ENCODE measurements at regions not wholly inside any gene's neighbourhood (a gene's known extent, or its start where the extent isn't known, plus 50 kb on each side); places are given as distances from the start of the nearest gene placed in this dataset.

DNA sequence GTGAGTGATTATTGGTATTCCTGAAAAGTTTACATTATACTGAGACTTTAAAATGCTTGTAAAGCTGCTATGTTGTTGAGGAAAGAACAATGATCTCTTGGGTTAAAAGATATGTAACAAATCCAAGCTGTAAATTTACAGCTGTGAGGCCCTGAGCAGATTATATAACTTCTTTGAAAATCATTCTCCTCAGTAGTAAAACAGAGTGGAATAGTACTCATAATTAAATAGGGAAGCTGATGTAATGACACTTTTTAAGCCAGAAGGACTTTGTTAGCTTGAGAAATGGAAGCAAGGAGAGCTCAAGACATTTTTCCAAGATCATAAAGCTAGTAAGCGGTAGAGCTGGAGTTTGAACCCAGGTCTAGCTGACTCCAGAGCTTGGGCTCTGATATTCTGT is 363.9 kb downstream of the TMEM135 start:
- Histone ChIP-seq H3K27me3 (no peaks in the 10 kb centered on the region), H3K4me1 (no peaks in the 10 kb centered on the region), H3K9me3 (no peaks in the 10 kb centered on the region), H3K27ac (no peak overlapping the region), H3K36me3 (no peaks in the 10 kb centered on the region), H3K4me3 (no peak overlapping the region)
- DNase-seq (no peak), ATAC-seq (no peak)
- TF ChIP-seq, protein P1, sequence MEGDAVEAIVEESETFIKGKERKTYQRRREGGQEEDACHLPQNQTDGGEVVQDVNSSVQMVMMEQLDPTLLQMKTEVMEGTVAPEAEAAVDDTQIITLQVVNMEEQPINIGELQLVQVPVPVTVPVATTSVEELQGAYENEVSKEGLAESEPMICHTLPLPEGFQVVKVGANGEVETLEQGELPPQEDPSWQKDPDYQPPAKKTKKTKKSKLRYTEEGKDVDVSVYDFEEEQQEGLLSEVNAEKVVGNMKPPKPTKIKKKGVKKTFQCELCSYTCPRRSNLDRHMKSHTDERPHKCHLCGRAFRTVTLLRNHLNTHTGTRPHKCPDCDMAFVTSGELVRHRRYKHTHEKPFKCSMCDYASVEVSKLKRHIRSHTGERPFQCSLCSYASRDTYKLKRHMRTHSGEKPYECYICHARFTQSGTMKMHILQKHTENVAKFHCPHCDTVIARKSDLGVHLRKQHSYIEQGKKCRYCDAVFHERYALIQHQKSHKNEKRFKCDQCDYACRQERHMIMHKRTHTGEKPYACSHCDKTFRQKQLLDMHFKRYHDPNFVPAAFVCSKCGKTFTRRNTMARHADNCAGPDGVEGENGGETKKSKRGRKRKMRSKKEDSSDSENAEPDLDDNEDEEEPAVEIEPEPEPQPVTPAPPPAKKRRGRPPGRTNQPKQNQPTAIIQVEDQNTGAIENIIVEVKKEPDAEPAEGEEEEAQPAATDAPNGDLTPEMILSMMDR (IDR thresholded peaks at IDR 0.05), result no peak
- intact Hi-C loops (cut with DNase I), result no loop called here

DNA sequence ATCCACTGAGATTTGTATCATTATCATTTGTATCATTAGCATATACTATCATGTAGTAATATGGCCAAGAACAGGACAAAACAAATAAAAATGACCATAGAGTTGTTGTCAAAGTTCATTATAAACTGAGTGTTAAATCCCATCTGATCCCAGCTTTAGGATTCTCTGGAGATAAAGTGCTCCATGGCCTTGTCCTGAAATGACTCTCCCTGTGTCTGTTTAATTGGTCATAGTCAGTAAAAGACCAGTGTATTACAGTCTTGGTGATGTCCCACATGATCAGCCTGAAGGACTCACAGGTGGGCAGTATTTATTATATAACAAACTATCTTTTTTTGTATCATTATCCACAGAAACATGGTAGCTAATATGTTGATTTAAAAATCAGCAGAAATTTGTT is 361.6 kb downstream of the TMEM135 start:
- Histone ChIP-seq H3K4me3 (no peak overlapping the region), H3K27ac (no peak overlapping the region), H3K4me1 (no peaks in the 10 kb centered on the region), H3K9me3 (no peaks in the 10 kb centered on the region), H3K27me3 (no peaks in the 10 kb centered on the region), H3K36me3 (no peaks in the 10 kb centered on the region)
- ATAC-seq (no peak), DNase-seq (no peak)
- TF ChIP-seq, protein P1 (IDR thresholded peaks at IDR 0.05), result no peak
- intact Hi-C loops (cut with DNase I), result no loop called here

DNA sequence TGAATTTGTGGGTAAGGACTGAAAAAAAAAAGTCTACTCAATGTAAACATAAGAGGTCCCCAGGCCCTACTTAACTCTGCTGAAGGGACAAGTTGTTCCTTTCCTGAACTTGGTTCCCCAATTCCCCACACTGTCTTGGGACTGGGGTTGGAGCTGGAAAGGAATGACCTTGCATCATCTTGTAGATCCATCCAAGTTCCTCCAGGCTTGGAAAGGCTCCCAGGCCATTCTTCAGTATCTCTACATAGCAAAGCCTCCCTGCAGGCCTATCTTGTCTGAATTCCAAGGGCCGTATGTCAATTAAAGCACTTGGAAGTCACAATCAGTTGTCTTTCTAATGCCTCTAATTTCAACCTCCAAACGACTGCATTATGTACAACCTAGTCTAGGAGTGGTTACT is 361.2 kb downstream of the TMEM135 start:
- intact Hi-C loops (cut with DNase I), result no loop called here
- Histone ChIP-seq H3K4me1 (no peaks in the 10 kb centered on the region), H3K9me3 (no peaks in the 10 kb centered on the region), H3K27me3 (no peaks in the 10 kb centered on the region), H3K4me3 (no peak overlapping the region), H3K36me3 (no peaks in the 10 kb centered on the region), H3K27ac (no peak overlapping the region)
- TF ChIP-seq, protein P1 (IDR thresholded peaks at IDR 0.05), result no peak
- DNase-seq, result no peak
- ATAC-seq, result no peak

DNA sequence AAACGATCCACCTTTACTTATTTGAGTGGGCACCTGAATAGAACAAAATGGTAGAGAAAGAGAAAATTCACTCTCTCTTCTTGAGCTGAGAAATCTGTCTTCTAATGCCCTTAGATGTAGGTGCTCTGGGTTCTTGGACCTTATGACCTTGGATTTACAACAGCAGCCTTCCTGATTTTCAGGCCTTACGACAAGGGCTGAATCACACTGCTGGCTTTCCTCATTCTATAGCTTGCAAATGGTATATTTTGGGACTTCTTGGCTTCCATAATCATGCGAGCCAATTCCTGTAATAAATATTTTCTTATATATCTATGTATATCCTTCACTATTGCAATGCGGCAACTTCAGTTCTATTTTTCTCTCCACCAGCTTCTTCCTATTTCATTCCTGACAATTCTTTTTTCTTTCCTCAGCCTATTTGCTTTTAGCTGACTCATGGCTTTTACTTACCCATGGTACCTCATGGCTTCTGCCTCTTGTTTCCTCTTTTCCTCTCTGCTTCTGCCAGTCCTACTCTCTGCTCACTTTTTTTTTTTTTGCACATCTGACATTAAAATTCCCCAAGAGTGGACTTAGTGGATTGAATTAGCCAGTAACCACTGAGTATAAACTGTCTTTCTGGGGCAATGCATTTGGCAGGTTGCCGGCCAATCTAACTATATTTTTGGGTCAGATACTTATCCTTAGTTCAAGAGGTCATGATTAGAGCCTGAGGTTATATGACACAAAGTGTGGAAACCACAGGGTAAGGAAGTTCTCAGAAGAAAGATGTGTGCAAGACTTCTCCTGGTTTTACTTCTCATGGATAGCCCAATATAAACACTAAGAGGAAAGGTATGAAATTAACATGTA is 359.5 kb downstream of the TMEM135 start:
- H3K9me3 ChIP-seq, result no peaks in the 10 kb centered on the region
- ATAC-seq (peak; percentile 48), DNase-seq (no peak)
- no peak overlapping the region for H3K27ac ChIP-seq
- H3K27me3 ChIP-seq, result no peaks in the 10 kb centered on the region
- no peak overlapping the region for H3K4me3 ChIP-seq
- TF ChIP-seq, protein P1 (IDR thresholded peaks at IDR 0.05), result no peak
- H3K36me3 ChIP-seq, result no peaks in the 10 kb centered on the region
- no peaks in the 10 kb centered on the region for H3K4me1 ChIP-seq
- intact Hi-C loops (cut with DNase I), result no loop called here

DNA sequence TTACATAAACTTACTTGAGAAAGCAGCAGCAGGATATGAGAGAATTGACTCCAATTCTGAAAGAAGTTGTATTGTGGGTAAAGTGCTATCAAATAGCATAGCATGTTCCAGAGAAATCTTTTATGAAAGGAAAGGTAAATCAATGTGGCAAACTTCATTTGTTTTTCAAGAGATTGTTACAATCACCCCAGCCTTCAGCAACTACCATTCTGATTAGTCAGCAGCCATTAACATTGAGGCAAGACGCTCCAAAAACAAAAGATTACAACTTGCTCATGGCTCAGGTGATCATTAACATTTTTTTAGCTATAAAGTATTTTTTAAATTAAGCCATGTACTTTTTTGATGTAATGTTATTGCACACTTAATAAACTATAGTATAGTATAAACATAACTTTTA is 357.2 kb downstream of the TMEM135 start:
- Histone ChIP-seq H3K4me3 (no peak overlapping the region), H3K36me3 (no peaks in the 10 kb centered on the region), H3K27ac (no peak overlapping the region), H3K4me1 (no peaks in the 10 kb centered on the region), H3K9me3 (no peaks in the 10 kb centered on the region), H3K27me3 (no peaks in the 10 kb centered on the region)
- intact Hi-C loops (cut with DNase I), result no loop called here
- no peak for DNase-seq
- no peak for ATAC-seq
- TF ChIP-seq, protein P1 (IDR thresholded peaks at IDR 0.05), result no peak
